Ishikawa (cell line): ENCODE measurements at regions not wholly inside any gene's neighbourhood (a gene's known extent, or its start where the extent isn't known, plus 50 kb on each side); places are given as distances from the start of the nearest gene placed in this dataset.

Source experiments
- CEBPB ChIP-seq: IDR thresholded peaks from 2 replicates; pipeline ENCODE4 v1.6.1; 2012
- CREB1 ChIP-seq: IDR thresholded peaks from 2 replicates; pipeline ENCODE4 v1.6.1; 2012; ENCODE audit warnings: low read depth
- EGR1 ChIP-seq: IDR thresholded peaks from 2 replicates; pipeline ENCODE4 v1.6.1; 2012
- EP300 ChIP-seq: IDR thresholded peaks from 2 replicates; pipeline ENCODE4 v1.6.1; 2012; ENCODE audit warnings: borderline replicate concordance
- RAD21 ChIP-seq: IDR thresholded peaks from 2 replicates; pipeline ENCODE4 v1.6.1; 2012; ENCODE audit warnings: low read depth
- TAF1 ChIP-seq: IDR thresholded peaks from 2 replicates; pipeline ENCODE4 v1.6.1; 2012; ENCODE audit warnings: low read depth, mild to moderate bottlenecking
- TCF12 ChIP-seq: IDR thresholded peaks from 2 replicates; pipeline ENCODE4 v1.6.1; 2012; ENCODE audit warnings: low read depth
- YY1 ChIP-seq: IDR thresholded peaks from 2 replicates; pipeline ENCODE4 v1.6.1; 2012; ENCODE audit warnings: low read depth
- TF ChIP-seq, protein P1 (sequence below): IDR thresholded peaks from 2 replicates; pipeline ENCODE4 v1.6.1; 2012
- TF ChIP-seq, protein P2 (sequence below): IDR thresholded peaks from 2 replicates; pipeline ENCODE4 v1.6.1; 2012; ENCODE audit warnings: low read depth, mild to moderate bottlenecking
- TF ChIP-seq, protein P3 (sequence below): IDR thresholded peaks from 2 replicates; pipeline ENCODE4 v1.6.1; 2012

DNA sequence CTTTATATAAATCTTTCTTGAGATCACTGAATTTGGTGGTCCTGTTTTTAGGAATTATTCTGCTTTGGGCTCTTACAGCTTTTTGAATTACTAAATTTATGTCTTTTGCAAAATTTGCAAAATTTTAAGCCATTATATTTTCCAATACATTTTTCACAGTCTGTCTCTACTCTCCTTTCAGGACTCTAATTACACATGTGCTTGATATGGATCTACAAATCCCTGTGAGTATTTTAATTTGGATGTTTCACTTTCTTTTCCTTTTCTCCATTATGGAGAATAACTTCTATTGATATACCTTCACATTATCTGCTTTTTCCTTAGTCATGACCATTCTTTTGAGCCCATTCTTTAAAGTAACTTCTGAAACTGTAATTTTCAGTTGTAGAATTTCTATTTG is 315.4 kb downstream of the DCAF12L2 start:
- TF ChIP-seq, protein P1, sequence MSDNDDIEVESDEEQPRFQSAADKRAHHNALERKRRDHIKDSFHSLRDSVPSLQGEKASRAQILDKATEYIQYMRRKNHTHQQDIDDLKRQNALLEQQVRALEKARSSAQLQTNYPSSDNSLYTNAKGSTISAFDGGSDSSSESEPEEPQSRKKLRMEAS: no peak
- TF ChIP-seq EGR1 (no peak), YY1 (no peak), CEBPB (no peak), CREB1 (no peak), EP300 (no peak), RAD21 (no peak), TAF1 (no peak), TCF12 (no peak)
- TF ChIP-seq, protein P2, sequence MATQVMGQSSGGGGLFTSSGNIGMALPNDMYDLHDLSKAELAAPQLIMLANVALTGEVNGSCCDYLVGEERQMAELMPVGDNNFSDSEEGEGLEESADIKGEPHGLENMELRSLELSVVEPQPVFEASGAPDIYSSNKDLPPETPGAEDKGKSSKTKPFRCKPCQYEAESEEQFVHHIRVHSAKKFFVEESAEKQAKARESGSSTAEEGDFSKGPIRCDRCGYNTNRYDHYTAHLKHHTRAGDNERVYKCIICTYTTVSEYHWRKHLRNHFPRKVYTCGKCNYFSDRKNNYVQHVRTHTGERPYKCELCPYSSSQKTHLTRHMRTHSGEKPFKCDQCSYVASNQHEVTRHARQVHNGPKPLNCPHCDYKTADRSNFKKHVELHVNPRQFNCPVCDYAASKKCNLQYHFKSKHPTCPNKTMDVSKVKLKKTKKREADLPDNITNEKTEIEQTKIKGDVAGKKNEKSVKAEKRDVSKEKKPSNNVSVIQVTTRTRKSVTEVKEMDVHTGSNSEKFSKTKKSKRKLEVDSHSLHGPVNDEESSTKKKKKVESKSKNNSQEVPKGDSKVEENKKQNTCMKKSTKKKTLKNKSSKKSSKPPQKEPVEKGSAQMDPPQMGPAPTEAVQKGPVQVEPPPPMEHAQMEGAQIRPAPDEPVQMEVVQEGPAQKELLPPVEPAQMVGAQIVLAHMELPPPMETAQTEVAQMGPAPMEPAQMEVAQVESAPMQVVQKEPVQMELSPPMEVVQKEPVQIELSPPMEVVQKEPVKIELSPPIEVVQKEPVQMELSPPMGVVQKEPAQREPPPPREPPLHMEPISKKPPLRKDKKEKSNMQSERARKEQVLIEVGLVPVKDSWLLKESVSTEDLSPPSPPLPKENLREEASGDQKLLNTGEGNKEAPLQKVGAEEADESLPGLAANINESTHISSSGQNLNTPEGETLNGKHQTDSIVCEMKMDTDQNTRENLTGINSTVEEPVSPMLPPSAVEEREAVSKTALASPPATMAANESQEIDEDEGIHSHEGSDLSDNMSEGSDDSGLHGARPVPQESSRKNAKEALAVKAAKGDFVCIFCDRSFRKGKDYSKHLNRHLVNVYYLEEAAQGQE: no peak
- TF ChIP-seq, protein P3, sequence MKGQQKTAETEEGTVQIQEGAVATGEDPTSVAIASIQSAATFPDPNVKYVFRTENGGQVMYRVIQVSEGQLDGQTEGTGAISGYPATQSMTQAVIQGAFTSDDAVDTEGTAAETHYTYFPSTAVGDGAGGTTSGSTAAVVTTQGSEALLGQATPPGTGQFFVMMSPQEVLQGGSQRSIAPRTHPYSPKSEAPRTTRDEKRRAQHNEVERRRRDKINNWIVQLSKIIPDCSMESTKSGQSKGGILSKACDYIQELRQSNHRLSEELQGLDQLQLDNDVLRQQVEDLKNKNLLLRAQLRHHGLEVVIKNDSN: no peak
